ENCODE measurements at regions not wholly inside any gene's neighbourhood (a gene's known extent, or its start where the extent isn't known, plus 50 kb on each side); places are given as distances from the start of the nearest gene placed in this dataset.

DNA sequence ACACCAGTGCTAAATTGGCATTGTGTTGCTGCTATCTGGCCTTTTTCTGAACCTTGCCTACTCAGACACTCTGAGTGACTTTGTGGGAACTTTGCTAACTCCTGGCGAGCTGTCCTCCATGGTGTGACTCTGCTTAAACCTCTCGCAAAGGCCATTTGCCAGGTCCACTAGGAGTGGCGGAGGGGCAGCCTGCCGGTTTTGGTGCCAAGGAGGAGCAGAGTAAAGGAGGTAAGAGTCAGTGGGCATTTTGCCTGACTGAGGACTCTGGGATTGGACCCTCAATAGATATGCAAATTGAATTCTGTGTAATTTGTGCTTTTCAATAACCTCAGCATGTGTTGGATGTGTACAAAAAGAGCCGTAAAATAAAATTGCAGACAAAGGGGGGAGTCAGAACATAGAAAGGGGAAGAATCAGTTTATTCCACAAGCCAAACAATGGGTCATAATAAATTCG, 386.6 kb upstream of the NFIA start (continued):
- no peak for TF ChIP-seq FOSL1 (IDR thresholded peaks at IDR 0.05; ENCODE audit: insufficient read depth, low read depth, low read length)
